IPS-NIHi7 (cell line): ENCODE measurements at regions not wholly inside any gene's neighbourhood (a gene's known extent, or its start where the extent isn't known, plus 50 kb on each side); places are given as distances from the start of the nearest gene placed in this dataset.

ENCODE experiments used
- DNase-seq: peaks from one replicate; pipeline ENCODE4 v3.0.0; 2012; ENCODE audit warnings: mixed read lengths; ENCODE audit errors: extremely low spot score

DNA sequence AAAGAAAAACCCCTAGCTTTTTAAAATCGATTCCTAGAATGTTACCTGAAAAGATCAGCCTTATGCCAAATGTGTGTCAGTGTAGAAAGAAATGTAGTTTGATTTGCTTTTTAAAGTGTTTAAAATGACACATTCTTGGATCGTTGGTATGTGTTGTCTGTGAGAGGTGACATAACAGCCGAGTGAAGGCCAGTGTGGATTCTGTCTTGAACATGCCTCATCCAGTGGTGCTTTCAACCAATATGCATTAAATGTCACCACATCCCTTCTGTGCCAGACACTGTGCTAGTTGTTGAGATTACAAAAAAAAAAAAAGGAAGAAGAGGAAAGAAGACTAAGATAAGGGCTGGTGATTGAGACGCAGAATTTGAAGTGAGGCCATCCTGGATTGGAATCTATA, 994.2 kb upstream of the TENM3 start:
- no peak for DNase-seq

- no peak for DNase-seq
Observed at GRCh38 chr4:181254771-181255170, 988.4 kb upstream of the TENM3 start.

DNA sequence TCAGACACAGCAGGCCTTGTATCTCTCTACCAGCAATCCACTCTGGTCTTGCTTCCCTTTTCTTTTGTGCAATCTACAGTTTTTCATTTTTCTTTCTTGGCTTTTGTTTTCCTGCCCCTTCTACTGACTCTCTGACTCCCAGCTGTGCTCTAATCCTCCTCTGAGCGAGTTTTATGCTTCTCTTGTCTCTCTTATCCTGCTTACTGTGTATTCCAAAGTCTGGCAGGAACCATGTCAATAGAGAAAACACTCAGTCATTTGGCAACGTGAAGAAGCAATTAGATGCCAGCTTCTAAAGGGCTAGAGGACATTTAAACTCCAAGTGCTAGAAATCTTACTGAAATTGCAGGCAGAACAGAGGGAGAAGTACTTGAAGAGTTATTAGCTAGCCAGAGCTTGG, 984.6 kb upstream of the TENM3 start:
- DNase-seq = no peak

GRCh38 chr4:181259081-181259709, 984.0 kb upstream of the TENM3 start:
- no peak for DNase-seq

DNA sequence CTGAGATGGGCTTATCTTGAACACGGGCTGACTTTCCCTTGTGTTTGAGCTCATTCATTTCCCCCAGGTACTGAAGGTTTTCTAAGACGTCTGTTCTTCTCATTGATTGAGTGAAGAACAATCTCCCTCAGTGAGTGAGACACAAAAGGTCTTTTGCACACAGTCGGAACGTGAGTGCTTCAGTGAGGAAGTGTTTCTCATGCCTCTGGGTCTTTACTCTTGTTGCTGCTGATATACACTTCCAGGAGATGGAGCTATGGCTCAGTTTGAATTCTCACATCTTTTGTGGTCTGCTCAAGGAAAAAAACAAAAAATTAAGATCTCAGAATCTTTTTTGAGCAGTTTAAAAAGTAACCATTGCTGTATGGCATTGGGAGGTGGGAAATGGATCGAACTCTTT, 981.9 kb upstream of the TENM3 start:
- peak; percentile 45 for DNase-seq

DNA sequence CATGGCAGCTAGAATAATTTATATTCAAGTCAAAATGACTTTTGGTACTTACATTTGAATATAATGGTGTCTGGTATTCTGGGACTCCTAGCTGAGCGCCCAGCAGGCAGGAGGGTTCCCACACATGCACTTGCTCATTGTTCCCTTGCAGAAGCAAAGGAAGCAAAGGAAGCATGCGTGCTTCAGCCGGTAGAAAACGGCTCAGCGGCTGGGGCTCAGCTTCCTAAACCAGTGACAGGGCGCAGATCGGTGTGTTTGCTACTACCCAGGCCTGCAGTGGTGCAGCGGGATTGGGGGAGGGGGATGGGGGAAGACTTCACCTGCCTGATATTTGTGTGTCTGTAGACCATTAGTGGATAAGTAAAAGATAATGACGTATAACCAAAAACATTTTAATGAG, 978.3 kb upstream of the TENM3 start:
- DNase-seq = peak; percentile 34

- DNase-seq = no peak
Observed at GRCh38 chr4:181265370-181265769, 977.8 kb upstream of the TENM3 start.

DNA sequence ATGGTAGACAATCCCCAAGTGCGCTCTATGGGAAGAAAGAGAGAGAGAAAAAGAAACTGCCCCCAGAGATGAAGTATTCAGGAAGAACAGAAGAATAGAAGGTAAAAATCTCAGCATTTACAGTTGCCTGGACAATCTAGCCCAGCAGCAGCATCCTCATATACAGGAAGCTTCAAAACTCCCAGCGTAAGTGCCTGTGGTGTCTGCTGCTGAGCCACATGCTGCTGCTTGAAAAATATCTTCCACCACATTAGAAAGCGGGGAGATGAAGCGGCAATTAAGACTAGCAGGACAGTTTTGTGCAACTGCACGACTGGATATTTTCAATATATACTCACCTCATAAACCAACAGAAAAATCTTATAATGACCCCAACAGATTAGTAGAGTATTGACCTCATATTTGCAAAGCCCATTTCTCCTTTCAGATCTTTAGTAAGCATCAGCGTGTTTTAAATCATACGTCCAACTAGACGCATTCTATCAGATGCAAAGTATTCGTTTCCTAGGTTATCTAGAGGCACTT, 972.0 kb upstream of the TENM3 start:
- no peak for DNase-seq

DNA sequence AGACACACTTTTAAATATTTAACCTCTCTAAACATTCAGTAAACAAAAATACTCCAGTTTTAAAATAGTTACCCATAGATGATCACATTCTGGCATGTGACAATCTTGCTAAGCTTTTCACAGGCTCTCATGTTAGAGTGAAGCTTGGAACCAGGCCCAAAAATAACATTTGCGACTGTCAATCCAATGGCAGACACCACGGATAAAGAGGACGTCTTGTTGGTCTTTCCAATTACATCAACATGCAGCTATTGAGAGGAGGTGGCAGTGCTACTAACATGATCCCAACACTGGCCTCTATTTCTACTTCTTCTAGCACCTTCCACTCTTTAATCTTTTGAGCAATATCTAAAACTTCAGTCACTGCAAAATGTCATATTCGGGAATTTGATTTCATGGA, 970.8 kb upstream of the TENM3 start:
- DNase-seq = no peak

GRCh38 chr4:181278941-181279340, 964.3 kb upstream of the TENM3 start:
- DNase-seq = peak; percentile 28

DNA sequence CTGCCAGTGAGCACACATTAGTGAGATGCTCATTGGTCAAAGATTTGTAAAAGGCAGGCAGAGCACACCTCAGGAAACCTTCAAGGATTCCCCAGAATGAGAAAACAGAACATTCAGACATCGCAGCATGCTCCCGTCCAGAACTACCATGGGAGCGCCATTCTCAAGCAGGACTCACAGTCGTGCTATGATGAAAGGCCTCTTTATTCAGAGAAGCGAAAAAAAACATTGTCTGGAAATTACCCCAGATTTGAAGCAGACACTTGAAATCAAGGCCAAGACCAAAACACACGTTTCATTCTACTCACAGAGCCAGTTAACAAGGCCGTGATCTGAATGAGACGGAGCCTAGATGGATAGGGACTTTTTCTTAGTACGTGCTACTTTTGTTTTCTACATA, 961.8 kb upstream of the TENM3 start:
- no peak for DNase-seq

- no peak for DNase-seq
Observed at GRCh38 chr4:181289198-181289597, 954.0 kb upstream of the TENM3 start.

GRCh38 chr4:181291615-181292014, 951.6 kb upstream of the TENM3 start:
- DNase-seq = no peak

DNA sequence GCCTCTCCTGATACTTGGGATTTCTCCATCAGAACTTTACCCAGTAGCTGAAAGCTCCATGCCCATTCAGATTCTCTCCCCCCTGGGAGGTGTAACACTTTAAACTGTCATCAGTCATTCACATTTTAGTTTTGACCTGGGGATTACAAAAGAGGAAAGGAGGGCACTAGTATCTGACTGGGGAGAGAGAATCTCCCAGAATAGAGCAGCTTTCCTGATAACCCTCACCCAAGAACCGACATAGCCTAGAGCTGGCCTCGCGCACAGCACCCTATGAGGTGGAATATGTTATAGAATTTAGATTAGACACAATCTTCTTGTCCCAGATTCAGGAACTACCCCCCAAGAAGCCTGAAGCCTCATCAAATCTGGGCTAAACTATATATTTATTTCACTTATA, 950.2 kb upstream of the TENM3 start:
- no peak for DNase-seq

DNA sequence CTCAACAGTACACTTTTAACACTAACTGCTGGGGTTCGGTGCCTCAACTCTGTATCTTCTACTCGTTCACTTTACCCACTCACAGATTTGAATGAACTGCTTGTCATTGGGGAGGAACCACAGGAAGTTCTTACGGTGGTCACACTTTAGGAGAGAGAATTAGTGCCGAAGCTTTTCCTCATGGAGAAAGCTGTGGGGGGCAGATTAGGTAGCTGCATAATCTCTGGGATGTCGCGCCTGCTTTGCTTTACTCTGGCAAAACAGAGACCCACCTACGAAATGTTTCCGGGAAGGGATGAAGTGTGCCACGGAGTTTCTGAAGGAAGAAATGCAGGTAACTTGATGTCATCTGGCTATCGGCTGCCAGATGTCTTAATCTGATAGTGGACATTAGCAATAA, 949.7 kb upstream of the TENM3 start:
- DNase-seq = no peak

- DNase-seq = no peak
Observed at GRCh38 chr4:181294421-181294820, 948.8 kb upstream of the TENM3 start.

DNA sequence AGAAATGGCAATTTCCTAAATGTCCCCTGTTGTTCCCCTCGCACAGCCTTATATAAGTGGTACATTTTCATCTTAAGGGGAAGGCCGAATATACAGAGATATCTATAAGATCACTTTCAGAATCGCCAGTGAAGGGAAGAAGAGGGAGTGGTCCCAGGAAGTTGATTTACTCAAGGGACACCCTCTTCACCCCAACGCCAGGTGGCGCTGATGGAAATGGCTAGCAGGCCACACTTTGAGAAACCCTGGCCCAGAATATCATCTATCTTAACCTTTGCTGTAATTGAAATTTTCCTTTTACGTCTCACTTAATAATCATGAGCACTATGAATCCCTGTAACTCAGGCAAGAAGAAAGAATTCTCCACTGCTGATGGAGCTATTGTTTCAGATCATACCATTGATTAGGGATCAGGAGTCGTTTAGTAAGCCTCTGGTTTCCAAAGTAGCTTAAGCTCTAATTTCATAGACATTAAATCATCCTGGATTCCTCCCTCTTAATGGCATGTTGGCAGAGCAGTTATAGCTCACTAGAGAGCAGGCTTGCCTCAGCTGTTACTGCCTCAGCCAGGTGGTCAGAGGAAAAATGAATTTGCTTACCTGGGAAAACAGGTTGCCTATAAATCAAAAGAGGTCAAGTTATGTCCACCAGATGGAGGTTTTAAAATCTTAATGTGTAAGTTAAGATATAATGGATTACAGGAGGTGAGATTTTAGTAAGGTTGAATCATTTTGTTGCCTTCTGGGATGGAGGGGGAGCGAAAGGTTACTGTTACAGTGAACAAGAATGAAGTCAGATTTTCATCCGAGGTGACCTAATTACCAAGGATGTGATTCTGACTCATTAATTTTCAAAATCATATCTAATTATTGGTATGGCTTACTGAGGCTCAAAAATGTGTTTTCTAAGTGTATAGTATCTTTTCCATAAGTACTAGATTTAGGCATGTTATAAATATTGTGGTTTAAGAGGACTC, 941.2 kb upstream of the TENM3 start:
- DNase-seq = peak; percentile 63

DNA sequence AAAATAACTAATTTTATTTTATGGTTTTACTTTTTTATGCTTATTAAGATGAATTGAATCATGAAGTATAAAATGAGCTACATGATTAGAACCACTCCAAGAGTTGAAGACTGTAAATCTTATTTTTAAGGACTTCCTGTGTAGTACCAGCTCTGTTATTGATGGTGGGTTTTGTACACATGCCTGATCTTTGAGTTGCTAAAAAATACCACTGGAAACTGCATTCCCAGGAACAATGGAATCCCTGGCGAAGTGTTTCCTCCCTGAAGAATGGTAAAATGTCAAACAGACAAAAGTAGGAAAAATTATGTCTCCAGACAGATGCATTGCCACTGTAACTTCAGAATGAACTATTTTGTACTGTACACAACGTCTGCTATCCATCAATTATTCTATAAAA, 935.4 kb upstream of the TENM3 start:
- no peak for DNase-seq

DNA sequence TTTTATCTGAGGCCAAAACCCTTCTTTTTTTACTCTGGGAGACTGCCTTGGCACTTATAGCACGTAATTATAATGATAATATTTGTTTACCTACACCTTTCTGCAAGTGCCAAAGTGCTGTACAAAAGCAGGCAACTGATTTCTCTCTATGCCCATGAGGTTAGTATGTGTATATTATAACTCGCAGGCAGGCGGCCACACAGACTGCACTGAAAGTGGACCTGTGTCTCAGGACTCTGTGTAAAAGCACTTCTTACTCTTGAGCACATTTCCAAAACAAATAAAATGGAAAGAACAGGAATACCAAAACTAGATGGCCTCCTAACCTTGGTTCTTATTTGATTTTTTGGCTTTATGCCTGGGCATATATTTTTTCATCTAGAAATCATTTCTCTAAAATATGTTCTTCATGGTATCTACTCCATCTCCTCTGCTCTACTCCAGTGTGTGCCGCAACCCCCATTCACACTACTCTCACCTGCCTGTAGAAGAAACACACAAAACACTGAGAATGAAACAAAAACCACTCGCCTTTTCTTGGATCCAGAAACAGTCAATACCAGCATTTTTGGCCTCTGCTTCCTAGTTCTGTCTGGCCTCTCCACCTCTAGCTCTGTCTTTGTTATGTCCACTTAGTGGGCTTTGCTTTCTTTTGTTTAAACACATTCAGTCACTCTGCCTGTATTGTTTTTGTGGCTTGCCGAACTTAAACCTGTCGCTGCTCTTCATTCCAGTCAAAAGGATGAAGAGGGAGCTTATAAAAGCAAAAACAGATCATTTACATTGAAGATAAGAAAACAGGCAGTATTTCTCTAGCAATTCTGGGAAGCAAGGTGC, 934.5 kb upstream of the TENM3 start:
- no peak for DNase-seq

DNA sequence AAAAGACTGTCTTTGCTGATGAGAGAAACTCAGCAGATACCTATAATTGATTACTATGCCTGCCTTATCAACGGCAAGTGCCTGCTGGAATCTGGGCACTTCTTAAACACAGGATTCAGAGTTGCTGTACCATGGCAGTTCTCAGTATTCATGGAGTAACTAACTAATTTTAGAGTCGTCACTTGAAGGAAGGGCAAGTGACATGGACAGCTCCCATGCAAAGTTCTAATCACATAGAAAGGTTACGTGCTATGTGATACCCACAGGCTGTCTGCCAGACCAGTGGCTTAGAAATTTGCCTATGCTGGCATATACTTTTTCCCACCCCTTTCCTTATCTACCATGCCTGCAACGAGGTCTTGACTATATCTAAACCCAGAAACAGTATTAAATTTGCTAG, 931.1 kb upstream of the TENM3 start:
- no peak for DNase-seq

DNA sequence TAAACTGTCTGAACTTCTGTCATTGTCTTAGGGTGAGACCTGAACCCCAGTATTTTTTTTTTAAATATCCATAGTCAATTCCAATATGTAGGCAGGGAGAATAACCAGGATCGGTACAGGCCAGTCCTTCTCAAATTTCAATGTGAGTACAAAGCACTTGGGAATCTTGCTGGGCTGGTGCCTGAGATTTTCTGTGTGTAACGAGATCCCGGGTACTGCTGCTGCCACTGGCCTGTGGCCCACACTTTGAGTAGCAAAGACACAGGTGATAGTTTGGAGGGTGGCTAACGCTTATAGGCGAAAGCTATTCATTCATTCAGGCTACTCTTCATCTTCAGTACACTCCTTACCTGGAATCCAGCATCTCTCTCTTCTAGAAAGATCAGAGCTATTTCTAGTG, 923.6 kb upstream of the TENM3 start:
- no peak for DNase-seq

- no peak for DNase-seq
Observed at GRCh38 chr4:181323061-181323460, 920.1 kb upstream of the TENM3 start.
